ENCODE measurements at regions not wholly inside any gene's neighbourhood (a gene's known extent, or its start where the extent isn't known, plus 50 kb on each side); places are given as distances from the start of the nearest gene placed in this dataset.

- 93 to 96% methylated on average over 3 to 7 of the region's 8 CpGs for WGBS, 2 donors (ENCODE audit: low coverage in 1 of 2)
- no peaks in the 10 kb centered on the region for H3K27me3 ChIP-seq
These were observed 359.5 kb downstream of the INSC start for GRCh38 chr11:15473954-15474837.

GRCh38 chr11:15476371-15476917 is 361.7 kb downstream of the INSC start:
- WGBS, 2 donors (ENCODE audit: low coverage in 1 of 2): 70 to 77% methylated on average over 4 to 5 of the region's 5 CpGs

More at GRCh38 chr11:15473954-15474837, 359.5 kb downstream of the INSC start:
- no peak for ATAC-seq
- Histone ChIP-seq H3K9me3 (no peaks in the 10 kb centered on the region), H3K4me3 (no peak overlapping the region), H3K4me1 (no peaks in the 10 kb centered on the region), H3K36me3 (no peaks in the 10 kb centered on the region), H3K27ac (no peak overlapping the region)
- TF ChIP-seq POLR2AphosphoS5 (IDR thresholded peaks at IDR 0.05): no peak
- no peak for TF ChIP-seq EP300 (IDR thresholded peaks at IDR 0.05)
- no peak for TF ChIP-seq CTCF (IDR thresholded peaks at IDR 0.05)
- TF ChIP-seq POLR2A (IDR thresholded peaks at IDR 0.05): no peak

GRCh38 chr11:15481871-15482270 is 367.1 kb downstream of the INSC start:
- Histone ChIP-seq H3K4me3 (no peak overlapping the region), H3K4me1 (no peaks in the 10 kb centered on the region), H3K27me3 (no peaks in the 10 kb centered on the region), H3K36me3 (no peaks in the 10 kb centered on the region), H3K27ac (no peak overlapping the region), H3K9me3 (no peaks in the 10 kb centered on the region)
- WGBS, 2 donors (ENCODE audit: low coverage in 1 of 2): 50 to 68% methylated on average over 1 to 2 of the region's 2 CpGs
- no peak for ATAC-seq
- TF ChIP-seq POLR2AphosphoS5 (IDR thresholded peaks at IDR 0.05): no peak
- no peak for TF ChIP-seq POLR2A (IDR thresholded peaks at IDR 0.05)

More at GRCh38 chr11:15476371-15476917, 361.7 kb downstream of the INSC start:
- ATAC-seq: no peak
- no peaks in the 10 kb centered on the region for H3K27me3 ChIP-seq
- H3K27ac ChIP-seq: no peak overlapping the region
- no peaks in the 10 kb centered on the region for H3K36me3 ChIP-seq
- no peaks in the 10 kb centered on the region for H3K9me3 ChIP-seq
- H3K4me1 ChIP-seq: no peaks in the 10 kb centered on the region
- H3K4me3 ChIP-seq: no peak overlapping the region
- TF ChIP-seq POLR2AphosphoS5 (IDR thresholded peaks at IDR 0.05): no peak
- TF ChIP-seq EP300 (IDR thresholded peaks at IDR 0.05): no peak
- no peak for TF ChIP-seq POLR2A (IDR thresholded peaks at IDR 0.05)
- TF ChIP-seq CTCF (IDR thresholded peaks at IDR 0.05): no peak

- H3K27me3 ChIP-seq: no peaks in the 10 kb centered on the region
- no peak for ATAC-seq
- no peaks in the 10 kb centered on the region for H3K4me1 ChIP-seq
- 75 to 83% methylated on average over 1 of the region's 1 CpG for WGBS, 2 donors (ENCODE audit: low coverage in 1 of 2)
- H3K36me3 ChIP-seq: no peaks in the 10 kb centered on the region
- no peak overlapping the region for H3K4me3 ChIP-seq
- no peaks in the 10 kb centered on the region for H3K9me3 ChIP-seq
- H3K27ac ChIP-seq: no peak overlapping the region
- TF ChIP-seq POLR2A (IDR thresholded peaks at IDR 0.05) (no peak), CTCF (IDR thresholded peaks at IDR 0.05) (no peak), POLR2AphosphoS5 (IDR thresholded peaks at IDR 0.05) (no peak), EP300 (IDR thresholded peaks at IDR 0.05) (no peak)
These were observed 368.5 kb downstream of the INSC start for GRCh38 chr11:15483205-15483604.

GRCh38 chr11:15484398-15484797 is 369.7 kb downstream of the INSC start:
- no peak for ATAC-seq
- 38 to 89% methylated on average over 1 to 2 of the region's 2 CpGs for WGBS, 2 donors (ENCODE audit: low coverage in 1 of 2)
- H3K4me3 ChIP-seq: no peak overlapping the region
- no peaks in the 10 kb centered on the region for H3K27me3 ChIP-seq
- H3K4me1 ChIP-seq: no peaks in the 10 kb centered on the region
- H3K36me3 ChIP-seq: no peaks in the 10 kb centered on the region
- TF ChIP-seq POLR2A (IDR thresholded peaks at IDR 0.05) (no peak), EP300 (IDR thresholded peaks at IDR 0.05) (no peak), CTCF (IDR thresholded peaks at IDR 0.05) (no peak), POLR2AphosphoS5 (IDR thresholded peaks at IDR 0.05) (no peak)
- H3K9me3 ChIP-seq: no peaks in the 10 kb centered on the region
- H3K27ac ChIP-seq: no peak overlapping the region
